HG03558 (cell line): ENCODE measurements at regions not wholly inside any gene's neighbourhood (a gene's known extent, or its start where the extent isn't known, plus 50 kb on each side); places are given as distances from the start of the nearest gene placed in this dataset.
"Not testable (repeated sequence)": the region's sequence is repeated elsewhere in the genome, so short reads cannot be mapped to it uniquely, and the experiment has no call there.

Experiments used
- ATAC-seq: cut with Tn5 transposase; IDR thresholded peaks from one replicate; pipeline ENCODE4 v1.9.1; 2021; ENCODE audit warnings: moderate number of reproducible peaks; ENCODE audit not compliant: unreplicated experiment; ENCODE audit errors: extremely low read depth

- ATAC-seq: no peak
These were observed 148.3 kb upstream of the TMEM170B start for GRCh38 chr6:11388983-11389944.

GRCh38 chr6:11387707-11388430, 149.7 kb upstream of the TMEM170B start:
- ATAC-seq: no peak

- no peak for ATAC-seq
These were observed 150.8 kb upstream of the TMEM170B start for GRCh38 chr6:11386726-11387125.

GRCh38 chr6:11386323-11386722, 151.2 kb upstream of the TMEM170B start:
- peak; percentile 64 for ATAC-seq

GRCh38 chr6:11384531-11385309, 152.3 kb upstream of the NEDD9 start:
- no peak for ATAC-seq

- ATAC-seq: peak; percentile 63
These were observed 149.5 kb upstream of the NEDD9 start for GRCh38 chr6:11381801-11382513.

GRCh38 chr6:11380969-11381744, 148.7 kb upstream of the NEDD9 start:
- no peak for ATAC-seq

DNA sequence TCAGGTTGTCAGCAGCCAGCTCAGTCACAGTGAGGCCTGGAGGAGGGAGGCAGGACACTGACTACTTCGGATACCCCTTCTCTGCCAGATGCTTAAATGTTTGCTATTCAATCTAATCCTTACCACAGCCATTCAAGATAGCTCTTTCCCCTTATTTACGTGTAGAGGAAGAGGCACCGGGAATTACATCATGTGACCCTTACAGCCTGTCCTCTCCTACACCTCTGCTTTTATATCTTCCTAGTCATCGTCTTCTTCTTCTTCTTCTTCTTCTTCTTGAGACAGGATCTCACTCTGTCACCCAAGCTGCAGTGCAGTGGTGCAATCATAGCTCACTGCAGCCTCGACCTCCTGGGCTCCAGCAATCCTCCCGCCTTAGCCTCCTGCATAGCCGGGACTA, 148.1 kb upstream of the NEDD9 start:
- ATAC-seq: no peak

DNA sequence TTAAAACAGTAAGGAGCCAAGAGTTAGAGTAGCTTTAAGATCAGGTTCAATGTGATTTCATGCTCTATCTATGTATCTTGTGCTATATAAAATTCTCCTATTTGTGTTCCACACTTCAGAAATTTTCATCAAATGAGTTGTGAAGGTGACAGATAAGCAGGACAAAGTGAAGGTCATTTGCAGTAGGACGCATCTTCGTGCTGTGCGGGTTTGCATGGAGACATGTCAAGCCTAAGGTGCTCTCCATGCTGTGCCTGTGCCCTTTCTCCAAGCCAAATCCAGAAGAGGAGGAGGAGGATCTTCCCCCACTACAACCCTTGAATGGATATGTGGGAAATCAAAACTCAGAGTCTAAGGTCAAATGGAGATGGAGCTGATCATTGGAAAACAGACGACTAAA, 147.3 kb upstream of the NEDD9 start:
- no peak for ATAC-seq

- no peak for ATAC-seq
These were observed 146.2 kb upstream of the NEDD9 start for GRCh38 chr6:11378639-11379038.

DNA sequence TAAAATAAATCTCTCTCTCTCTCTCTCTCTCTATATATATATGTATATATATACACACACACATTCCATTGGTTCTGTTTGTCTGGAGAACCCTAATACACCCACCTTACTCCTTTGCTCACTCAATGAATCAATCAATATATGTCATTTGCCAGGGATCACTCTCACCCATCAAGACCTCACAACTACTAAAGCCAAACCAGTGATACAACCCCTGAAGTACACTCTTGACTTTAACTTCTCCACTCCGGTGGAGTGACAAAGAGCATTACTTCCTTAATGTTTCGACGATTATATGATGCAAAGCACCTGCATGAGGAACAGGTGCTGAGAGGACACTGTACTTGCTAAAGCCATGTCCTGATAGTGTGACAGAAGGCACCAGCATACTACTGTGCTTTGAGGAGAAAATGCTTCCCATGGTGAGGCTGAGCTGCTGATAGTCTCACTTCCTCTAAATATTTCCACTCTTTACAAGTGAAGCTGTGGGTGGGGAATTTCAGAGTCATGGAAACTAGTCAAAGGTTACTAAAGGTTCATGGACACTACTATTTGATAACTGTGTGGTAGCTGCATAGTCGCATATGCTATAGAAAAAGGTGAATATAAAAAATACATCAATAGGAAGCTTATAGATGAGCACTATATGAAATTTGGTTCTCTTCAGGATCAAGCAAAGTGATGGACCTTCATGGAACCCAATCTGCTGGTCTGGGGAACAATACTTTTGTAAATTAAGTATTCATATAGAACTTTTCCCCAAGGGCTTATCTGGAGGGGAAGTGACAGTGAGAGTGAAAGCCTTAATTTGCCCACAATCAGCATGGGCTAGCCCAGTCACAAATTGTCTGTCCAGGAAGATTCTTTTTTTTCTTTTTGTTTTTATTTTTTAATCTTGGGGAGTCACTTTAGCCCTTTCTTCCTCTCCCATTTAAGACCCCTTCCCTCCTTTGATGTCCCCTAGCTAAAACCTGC, 141.9 kb upstream of the NEDD9 start:
- peak; percentile 91 for ATAC-seq

DNA sequence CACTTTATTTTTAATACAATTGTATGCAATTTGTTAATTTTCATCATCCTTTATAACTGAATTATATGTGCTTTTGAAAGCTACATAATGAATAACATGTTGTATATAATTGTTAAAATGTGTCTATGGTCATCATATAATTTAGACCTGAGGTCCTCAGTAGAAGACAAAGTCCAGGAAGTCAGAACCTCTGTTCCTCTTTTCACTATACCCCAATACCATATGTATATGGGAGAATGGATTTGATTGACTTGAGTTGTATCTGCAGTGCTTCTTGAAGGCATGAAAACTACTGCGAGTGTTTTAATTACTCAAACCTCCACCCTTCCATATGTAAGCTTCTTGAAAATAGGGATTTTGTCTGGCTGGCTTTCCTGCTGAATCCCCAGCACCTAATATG, 140.7 kb upstream of the NEDD9 start:
- no peak for ATAC-seq

- not testable (repeated sequence) for ATAC-seq
These were observed 139.8 kb upstream of the NEDD9 start for GRCh38 chr6:11372186-11372790.

DNA sequence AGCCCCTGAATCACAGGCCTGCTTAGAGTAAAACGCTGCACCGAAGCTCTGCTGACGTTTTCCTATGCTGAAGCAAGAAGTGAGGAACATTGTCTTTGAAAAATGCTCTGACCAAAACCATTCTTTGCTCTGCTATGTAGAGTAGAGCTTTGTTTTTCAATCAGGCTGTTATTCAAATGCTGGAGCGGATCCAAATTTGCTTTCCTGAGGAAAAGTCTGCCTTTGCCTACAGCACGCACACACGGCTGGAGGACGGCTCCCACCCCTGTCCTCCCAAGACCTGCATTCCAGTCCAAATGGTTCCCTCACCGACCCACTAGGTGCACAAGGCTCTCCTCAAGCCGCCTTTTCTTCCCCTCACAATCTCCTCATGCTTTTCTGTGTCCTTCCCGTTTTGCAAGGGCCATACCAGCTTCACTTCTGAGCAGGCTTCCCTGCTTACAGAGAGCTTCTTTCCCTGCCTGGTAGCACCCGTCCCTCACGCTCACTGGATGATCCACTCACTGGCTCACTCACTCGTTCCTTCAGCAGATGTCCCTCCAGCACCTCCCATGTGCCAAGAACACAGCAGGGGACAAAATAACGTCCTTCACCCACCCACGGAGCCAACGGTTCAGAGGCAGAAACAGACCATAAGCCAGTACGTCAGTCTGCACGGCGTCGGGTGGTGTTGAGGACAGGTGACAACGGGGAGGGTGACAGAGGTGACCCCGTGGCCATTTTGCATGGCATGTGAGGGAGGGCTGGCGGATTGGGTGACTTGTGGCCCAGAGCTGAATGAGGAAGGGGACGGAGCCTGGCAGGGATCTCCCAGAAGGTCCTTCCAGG, 137.9 kb upstream of the NEDD9 start:
- no peak for ATAC-seq

DNA sequence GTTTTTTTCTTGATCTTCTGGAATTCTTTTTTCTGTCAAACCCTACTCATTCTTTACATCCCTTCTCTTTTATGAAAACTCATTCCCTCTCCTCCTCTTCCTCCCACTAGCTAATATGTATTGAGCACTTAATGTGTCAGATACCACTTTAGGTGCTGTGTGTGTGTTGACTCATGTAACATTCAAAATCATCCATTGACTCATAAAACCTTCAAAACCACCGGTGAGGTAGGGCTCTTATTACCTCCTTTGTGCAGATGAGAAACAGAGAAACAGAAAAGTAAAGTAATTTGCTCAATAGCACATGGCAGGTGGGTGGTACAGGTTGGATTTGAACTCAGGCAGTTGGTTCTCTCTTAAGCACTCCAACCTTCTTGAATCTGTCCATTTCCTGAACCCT, 136.3 kb upstream of the NEDD9 start:
- no peak for ATAC-seq

DNA sequence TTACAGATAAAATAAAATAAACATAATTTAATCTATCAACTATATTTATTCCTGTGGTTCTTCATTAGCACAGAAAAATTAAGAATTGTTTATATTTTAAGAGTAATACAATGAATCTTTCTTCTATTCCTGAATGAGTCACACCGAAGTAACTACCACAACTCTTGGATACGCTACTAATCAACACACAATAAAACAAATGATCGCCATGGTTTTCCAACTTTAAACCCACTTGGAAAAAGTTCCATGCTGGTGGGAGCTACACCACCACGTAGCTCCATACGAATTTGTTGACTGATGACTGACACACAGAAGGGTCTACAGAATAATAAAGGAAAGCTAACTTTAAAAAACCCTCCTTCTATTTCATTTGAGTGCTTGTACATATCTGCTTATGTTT, 135.8 kb upstream of the NEDD9 start:
- no peak for ATAC-seq

DNA sequence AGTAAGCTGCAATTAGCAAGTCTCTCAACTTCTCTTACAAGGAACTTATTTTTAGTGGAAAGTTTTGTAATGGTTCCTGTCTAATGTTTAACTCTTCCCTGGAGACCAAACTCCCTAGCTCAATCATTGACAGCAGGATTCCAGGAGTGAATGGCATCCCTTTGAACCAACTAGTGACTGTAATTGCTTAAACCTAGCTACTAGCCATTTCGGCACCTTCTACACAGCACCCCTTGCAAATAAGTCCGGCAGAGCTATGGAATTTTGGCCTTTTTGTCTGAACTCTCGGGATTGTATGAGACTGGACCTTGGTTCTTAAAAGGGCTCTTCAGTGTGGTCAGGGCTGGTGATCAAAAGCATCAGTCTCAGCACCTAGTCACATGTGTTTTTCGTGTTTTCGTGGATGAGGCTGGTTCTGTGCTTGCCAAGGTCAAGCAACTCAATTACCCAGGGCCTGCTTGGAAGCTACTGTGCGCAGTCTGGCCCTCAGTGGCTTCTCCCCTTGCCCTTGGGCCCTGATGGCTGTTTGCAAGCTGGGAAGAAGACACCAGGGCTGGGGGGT, 135.3 kb upstream of the NEDD9 start:
- ATAC-seq: no peak
